CD4-positive, alpha-beta memory T cell (primary cell): ENCODE measurements at regions not wholly inside any gene's neighbourhood (a gene's known extent, or its start where the extent isn't known, plus 50 kb on each side); places are given as distances from the start of the nearest gene placed in this dataset.

Experiments
- CTCF ChIA-PET: fragments of 350-600 bp; sonication (Branson Sonifier 250); formaldehyde crosslinking; loops from one replicate; lab custom pipeline; 2021; ENCODE audit warnings: inconsistent platforms; ENCODE audit not compliant: partially characterized antibody; lab: Charles Lee
- POLR2A ChIA-PET: fragments of 350-600 bp; sonication (Branson Sonifier 250); formaldehyde crosslinking; loops from one replicate; lab custom pipeline; 2021; ENCODE audit not compliant: partially characterized antibody; lab: Charles Lee
- DNase-seq, 5 donors: peaks; one replicate each; pipeline versions ENCODE4 v3.0.0 to v3.0.0-alpha.2; 2020 to 2022; ENCODE audit warnings: mixed read lengths in 1 of 5
- H3K27ac ChIP-seq: one replicate; pipeline ENCODE4 v1.7.0; 2013; ENCODE audit warnings: low read depth, low read length
- H3K27me3 ChIP-seq: 2 replicates; pipeline ENCODE4 v1.7.0; 2013; ENCODE audit warnings: mild to moderate bottlenecking, low read length, moderate library complexity; ENCODE audit not compliant: insufficient read depth
- H3K36me3 ChIP-seq: 2 replicates; pipeline ENCODE4 v1.7.0; 2013; ENCODE audit warnings: mild to moderate bottlenecking, low read length, moderate library complexity; ENCODE audit not compliant: insufficient read depth
- H3K4me1 ChIP-seq: 2 replicates; pipeline ENCODE4 v1.7.0; 2013; ENCODE audit warnings: mild to moderate bottlenecking, low read length, moderate library complexity; ENCODE audit not compliant: insufficient read depth
- H3K4me3 ChIP-seq, 2 donors: one replicate each; pipeline ENCODE4 v1.7.0; 2013; ENCODE audit warnings: low read length in 2 of 2, mild to moderate bottlenecking in 1 of 2
- H3K9me3 ChIP-seq, 2 donors: one replicate each; pipeline ENCODE4 v1.7.0; 2013; ENCODE audit warnings: low read length in 2 of 2, control low read depth in 1 of 2; ENCODE audit not compliant: control insufficient read depth in 1 of 2
- H3K27ac Mint-ChIP-seq, 7 donors: one replicate each; pipeline ENCODE4 v1.8.0; 2020 to 2021; ENCODE audit warnings: mixed read lengths in 7 of 7, mild to moderate bottlenecking in 6 of 7, inconsistent platforms in 3 of 7, moderate library complexity in 3 of 7
- H3K27me3 Mint-ChIP-seq, 2 donors: one replicate each; pipeline ENCODE4 v1.8.0; 2020 to 2021; ENCODE audit warnings: mixed read lengths in 2 of 2
- H3K36me3 Mint-ChIP-seq, 2 donors: one replicate each; pipeline ENCODE4 v1.8.0; 2020 to 2021; ENCODE audit warnings: mixed read lengths in 2 of 2, inconsistent platforms in 1 of 2, mild to moderate bottlenecking in 1 of 2
- H3K4me1 Mint-ChIP-seq, 4 donors: one replicate each; pipeline ENCODE4 v1.8.0; 2020 to 2021; ENCODE audit warnings: mixed read lengths in 4 of 4, mild to moderate bottlenecking in 1 of 4
- H3K4me3 Mint-ChIP-seq, 8 donors: one replicate each; pipeline ENCODE4 v1.8.0; 2020 to 2021; ENCODE audit warnings: mixed read lengths in 8 of 8, mild to moderate bottlenecking in 7 of 8, moderate library complexity in 6 of 8, inconsistent platforms in 3 of 8
- H3K9me3 Mint-ChIP-seq, 8 donors: one replicate each; pipeline ENCODE4 v1.8.0; 2020 to 2021; ENCODE audit warnings: mixed read lengths in 8 of 8, mild to moderate bottlenecking in 5 of 8, inconsistent platforms in 3 of 8, moderate library complexity in 1 of 8
- intact Hi-C: fragments of 100-400 bp; cut with micrococcal nuclease; formaldehyde crosslinking; loops from one replicate; pipeline ENCODE4 v1.15.1; 2023

GRCh38 chr1:82091729-82092128 lies 291.0 kb downstream of the ADGRL2 start:
- no peak overlapping the region for H3K4me3 Mint-ChIP-seq
- Histone ChIP-seq H3K27me3 (no peaks in the 10 kb centered on the region), H3K4me3 (no peak overlapping the region), H3K9me3 (no peaks in the 10 kb centered on the region), H3K27ac (no peak overlapping the region), H3K36me3 (no peaks in the 10 kb centered on the region), H3K4me1 (no peaks in the 10 kb centered on the region)
- DNase-seq: no peak
- no peaks in the 10 kb centered on the region for H3K36me3 Mint-ChIP-seq
- intact Hi-C loops: no loop called here
- no peaks in the 10 kb centered on the region for H3K4me1 Mint-ChIP-seq
- ChIA-PET CTCF (no interaction called here), POLR2A (no interaction called here)
- no peak overlapping the region for H3K27ac Mint-ChIP-seq
- H3K27me3 Mint-ChIP-seq: no peaks in the 10 kb centered on the region
- H3K9me3 Mint-ChIP-seq: peaks cover 0 to 5% (median 0%) of the 10 kb centered on the region in 8 donors

- Histone ChIP-seq H3K4me3 (no peak overlapping the region), H3K27me3 (no peaks in the 10 kb centered on the region), H3K36me3 (no peaks in the 10 kb centered on the region), H3K4me1 (no peaks in the 10 kb centered on the region), H3K9me3 (no peaks in the 10 kb centered on the region), H3K27ac (no peak overlapping the region)
- POLR2A ChIA-PET: no interaction called here
- no peak overlapping the region for H3K4me3 Mint-ChIP-seq
- CTCF ChIA-PET: no interaction called here
- intact Hi-C loops: no loop called here
- no peaks in the 10 kb centered on the region for H3K4me1 Mint-ChIP-seq
- no peaks in the 10 kb centered on the region for H3K27me3 Mint-ChIP-seq
- no peak overlapping the region for H3K27ac Mint-ChIP-seq
- H3K9me3 Mint-ChIP-seq: peaks cover 0 to 5% (median 0%) of the 10 kb centered on the region in 8 donors
- DNase-seq: no peak
- H3K36me3 Mint-ChIP-seq: no peaks in the 10 kb centered on the region
These were observed 290.5 kb downstream of the ADGRL2 start for GRCh38 chr1:82091265-82091664.

- DNase-seq: no peak
- Mint-ChIP-seq H3K4me3 (no peak overlapping the region), H3K27me3 (no peaks in the 10 kb centered on the region), H3K4me1 (no peaks in the 10 kb centered on the region), H3K9me3 (peaks cover 0 to 5% (median 0%) of the 10 kb centered on the region in 8 donors), H3K27ac (no peak overlapping the region), H3K36me3 (no peaks in the 10 kb centered on the region)
- CTCF ChIA-PET: no interaction called here
- intact Hi-C loops: no loop called here
- Histone ChIP-seq H3K27me3 (no peaks in the 10 kb centered on the region), H3K4me3 (no peak overlapping the region), H3K9me3 (no peaks in the 10 kb centered on the region), H3K36me3 (no peaks in the 10 kb centered on the region), H3K4me1 (no peaks in the 10 kb centered on the region), H3K27ac (no peak overlapping the region)
- POLR2A ChIA-PET: no interaction called here
These were observed 289.4 kb downstream of the ADGRL2 start for GRCh38 chr1:82090104-82090503.

- Mint-ChIP-seq H3K4me3 (no peak overlapping the region), H3K4me1 (no peaks in the 10 kb centered on the region), H3K9me3 (peaks cover 0 to 5% (median 1%) of the 10 kb centered on the region in 8 donors), H3K27ac (no peak overlapping the region), H3K36me3 (no peaks in the 10 kb centered on the region), H3K27me3 (no peaks in the 10 kb centered on the region)
- Histone ChIP-seq H3K27me3 (no peaks in the 10 kb centered on the region), H3K9me3 (no peaks in the 10 kb centered on the region), H3K27ac (no peak overlapping the region), H3K36me3 (no peaks in the 10 kb centered on the region), H3K4me3 (no peak overlapping the region), H3K4me1 (no peaks in the 10 kb centered on the region)
- CTCF ChIA-PET: no interaction called here
- POLR2A ChIA-PET: no interaction called here
- intact Hi-C loops: no loop called here
- DNase-seq: no peak
These were observed 286.0 kb downstream of the ADGRL2 start for GRCh38 chr1:82086739-82087138.

- H3K4me1 ChIP-seq: no peaks in the 10 kb centered on the region
- Mint-ChIP-seq H3K27ac (no peak overlapping the region), H3K36me3 (no peaks in the 10 kb centered on the region), H3K4me1 (no peaks in the 10 kb centered on the region), H3K9me3 (peaks cover 0 to 5% (median 1%) of the 10 kb centered on the region in 8 donors), H3K4me3 (no peak overlapping the region), H3K27me3 (no peaks in the 10 kb centered on the region)
- H3K9me3 ChIP-seq: no peaks in the 10 kb centered on the region
- no peak overlapping the region for H3K4me3 ChIP-seq
- intact Hi-C loops: no loop called here
- no peaks in the 10 kb centered on the region for H3K27me3 ChIP-seq
- CTCF ChIA-PET: no interaction called here
- no peak for DNase-seq
- H3K27ac ChIP-seq: no peak overlapping the region
- H3K36me3 ChIP-seq: no peaks in the 10 kb centered on the region
- POLR2A ChIA-PET: no interaction called here
These were observed 278.9 kb downstream of the ADGRL2 start for GRCh38 chr1:82079607-82080006.

- H3K27me3 Mint-ChIP-seq: no peaks in the 10 kb centered on the region
- H3K4me3 Mint-ChIP-seq: no peak overlapping the region
- Histone ChIP-seq H3K27me3 (no peaks in the 10 kb centered on the region), H3K27ac (no peak overlapping the region), H3K9me3 (no peaks in the 10 kb centered on the region), H3K36me3 (no peaks in the 10 kb centered on the region), H3K4me3 (no peak overlapping the region), H3K4me1 (no peaks in the 10 kb centered on the region)
- DNase-seq: no peak
- intact Hi-C loops: no loop called here
- ChIA-PET CTCF (no interaction called here), POLR2A (no interaction called here)
- H3K27ac Mint-ChIP-seq: no peak overlapping the region
- no peaks in the 10 kb centered on the region for H3K36me3 Mint-ChIP-seq
- H3K4me1 Mint-ChIP-seq: no peaks in the 10 kb centered on the region
- H3K9me3 Mint-ChIP-seq: peaks cover 0 to 3% (median 0%) of the 10 kb centered on the region in 8 donors
These were observed 272.9 kb downstream of the ADGRL2 start for GRCh38 chr1:82073659-82074058.

GRCh38 chr1:82073071-82073470 lies 272.3 kb downstream of the ADGRL2 start:
- Histone ChIP-seq H3K9me3 (no peaks in the 10 kb centered on the region), H3K4me1 (no peaks in the 10 kb centered on the region), H3K4me3 (no peak overlapping the region), H3K27me3 (no peaks in the 10 kb centered on the region), H3K27ac (no peak overlapping the region), H3K36me3 (no peaks in the 10 kb centered on the region)
- H3K27me3 Mint-ChIP-seq: no peaks in the 10 kb centered on the region
- no peaks in the 10 kb centered on the region for H3K36me3 Mint-ChIP-seq
- H3K9me3 Mint-ChIP-seq: peaks cover 0 to 3% (median 0%) of the 10 kb centered on the region in 8 donors
- H3K4me1 Mint-ChIP-seq: no peaks in the 10 kb centered on the region
- no peak for DNase-seq
- intact Hi-C loops: no loop called here
- no peak overlapping the region for H3K4me3 Mint-ChIP-seq
- H3K27ac Mint-ChIP-seq: no peak overlapping the region
- ChIA-PET POLR2A (no interaction called here), CTCF (no interaction called here)

- POLR2A ChIA-PET: no interaction called here
- Histone ChIP-seq H3K27me3 (no peaks in the 10 kb centered on the region), H3K9me3 (no peaks in the 10 kb centered on the region), H3K36me3 (no peaks in the 10 kb centered on the region), H3K4me3 (no peak overlapping the region), H3K27ac (no peak overlapping the region), H3K4me1 (no peaks in the 10 kb centered on the region)
- Mint-ChIP-seq H3K4me3 (no peak overlapping the region), H3K27me3 (no peaks in the 10 kb centered on the region), H3K4me1 (no peaks in the 10 kb centered on the region), H3K27ac (no peak overlapping the region), H3K9me3 (peaks cover 0 to 3% (median 0%) of the 10 kb centered on the region in 8 donors), H3K36me3 (no peaks in the 10 kb centered on the region)
- CTCF ChIA-PET: interaction anchor here (1.6 kb wide), 1 partner anchor 12 kb away, joined by 3 read pairs; no protein-coding TSS in a partner anchor
- DNase-seq: no peak
- intact Hi-C loops: no loop called here
These were observed 265.2 kb downstream of the ADGRL2 start for GRCh38 chr1:82065916-82066315.
